ENCODE measurements at regions not wholly inside any gene's neighbourhood (a gene's known extent, or its start where the extent isn't known, plus 50 kb on each side); places are given as distances from the start of the nearest gene placed in this dataset.

GRCh38 chr14:97779140-97779539, 982.0 kb downstream of the VRK1 start:
- TF ChIP-seq CTCF (conservative IDR thresholded peaks at IDR 0.05 in 1 of 2, IDR thresholded peaks at IDR 0.05 in 1 of 2; ENCODE audit: extremely low read depth in 1 of 2, insufficient read depth in 1 of 2, low read depth in 1 of 2, low read length in 2 of 2) (no peak), EZH2 (IDR thresholded peaks at IDR 0.05; ENCODE audit: borderline replicate concordance, low read length) (no peak)

All from mammary epithelial cell (primary cell).